SK-N-SH (cell line): ENCODE measurements at regions not wholly inside any gene's neighbourhood (a gene's known extent, or its start where the extent isn't known, plus 50 kb on each side); places are given as distances from the start of the nearest gene placed in this dataset.

ENCODE experiments used
- CTCF ChIA-PET: fragments of 300-600, 350-600 bp; formaldehyde crosslinking; extraction: SDS; loops from one replicate; lab custom pipeline; 2021; lab: Yijun Ruan, JAX
- POLR2A ChIA-PET: fragments of 350-600 bp; sonication (Branson Sonifier 250); formaldehyde crosslinking; extraction: SDS; loops from one replicate; lab custom pipeline; 2020; ENCODE audit warnings: antibody characterized with exemption, inconsistent platforms; lab: Yijun Ruan, JAX
- DNase-seq: peaks from one replicate; pipeline ENCODE4 v3.0.0; 2012
- H2AFZ ChIP-seq: fragments of 200-600 bp; sonication (generic); 2 replicates; pipeline ENCODE4 v1.8.1; 2016; ENCODE audit warnings: antibody characterized with exemption, mild to moderate bottlenecking, low read depth
- H3F3A ChIP-seq: fragments of 200-600 bp; sonication (generic); replicated peaks from 2 replicates; pipeline ENCODE3; 2016; ENCODE audit warnings: antibody characterized with exemption, mild to moderate bottlenecking; ENCODE audit not compliant: insufficient read depth
- H3K27ac ChIP-seq, 2 experiments: fragments of 200-500 bp in 1 of 2; fragments of 200-600 bp in 1 of 2; sonication (Bioruptor generic) in 1 of 2; sonication (generic), shearing (Covaris generic) in 1 of 2; 2 replicates each; pipeline versions ENCODE4 v1.5.1 to v1.6.1; 2014 to 2016; ENCODE audit warnings: low read depth in 2 of 2, inconsistent platforms in 1 of 2, low read length in 1 of 2, mild to moderate bottlenecking in 1 of 2, mixed read lengths in 1 of 2
- H3K27me3 ChIP-seq: fragments of 200-600 bp; sonication (generic), shearing (Covaris generic); 2 replicates; pipeline ENCODE4 v1.6.1; 2016; ENCODE audit warnings: mixed run types; ENCODE audit not compliant: insufficient read depth
- H3K36me3 ChIP-seq, 2 experiments: fragments of 200-500 bp in 1 of 2; fragments of 200-600 bp in 1 of 2; sonication (Bioruptor generic) in 1 of 2; sonication (generic) in 1 of 2; replicated peaks in 1 of 2; 2 replicates each; pipeline versions ENCODE3 to v1.5.1; 2014 to 2016; ENCODE audit warnings: low read length in 1 of 2, mild to moderate bottlenecking in 1 of 2; ENCODE audit not compliant: insufficient read depth in 2 of 2, control insufficient read depth in 1 of 2
- H3K4me1 ChIP-seq, 2 experiments: fragments of 200-500 bp in 1 of 2; fragments of 200-600 bp in 1 of 2; sonication (Bioruptor generic) in 1 of 2; sonication (generic), shearing (Covaris generic) in 1 of 2; 2 replicates each; pipeline versions ENCODE4 v1.5.1 to v1.6.1; 2014 to 2016; ENCODE audit warnings: low read depth in 1 of 2, low read length in 1 of 2, mixed run types in 1 of 2; ENCODE audit not compliant: insufficient read depth in 2 of 2, control insufficient read depth in 1 of 2
- H3K4me2 ChIP-seq: fragments of 200-600 bp; sonication (generic), shearing (Covaris generic); 2 replicates; pipeline ENCODE4 v1.6.1; 2017; ENCODE audit warnings: mixed run types
- H3K4me3 ChIP-seq, 2 experiments: fragments of 200-500 bp in 1 of 2; fragments of 200-600 bp in 1 of 2; sonication (Bioruptor generic) in 1 of 2; sonication (generic), shearing (Covaris generic) in 1 of 2; 2 replicates each; pipeline versions ENCODE4 v1.5.1 to v1.8.1; 2014 to 2016; ENCODE audit warnings: low read depth in 2 of 2, inconsistent platforms in 1 of 2, low read length in 1 of 2, mild to moderate bottlenecking in 1 of 2, mixed read lengths in 1 of 2, moderate library complexity in 1 of 2
- H3K79me2 ChIP-seq: fragments of 200-600 bp; sonication (generic); 2 replicates; pipeline ENCODE4 v1.8.1; 2017; ENCODE audit warnings: mild to moderate bottlenecking; ENCODE audit not compliant: insufficient read depth
- H3K9ac ChIP-seq: fragments of 200-600 bp; sonication (generic); 2 replicates; pipeline ENCODE4 v1.6.1; 2017; ENCODE audit warnings: mixed run types
- H3K9me2 ChIP-seq: fragments of 200-600 bp; sonication (generic); 2 replicates; pipeline ENCODE4 v1.6.1; 2017; ENCODE audit warnings: mixed run types
- H3K9me3 ChIP-seq: fragments of 200-600 bp; sonication (generic); 2 replicates; pipeline ENCODE4 v1.6.1; 2017; ENCODE audit warnings: mixed run types, mild to moderate bottlenecking, moderate library complexity
- H4K20me1 ChIP-seq: fragments of 200-600 bp; sonication (generic); 2 replicates; pipeline ENCODE4 v1.6.1; 2017; ENCODE audit warnings: mild to moderate bottlenecking, mixed run types; ENCODE audit not compliant: insufficient read depth
- ELF1 ChIP-seq: IDR thresholded peaks from 2 replicates; pipeline ENCODE4 v1.4.0; 2012
- EZH2phosphoT487 ChIP-seq: fragments of 200-600 bp; sonication (generic); IDR thresholded peaks from 2 replicates; pipeline ENCODE4 v1.6.1; 2017; ENCODE audit warnings: low read depth, mixed run types, mild to moderate bottlenecking, antibody characterized with exemption, moderate library complexity, borderline replicate concordance
- FOXM1 ChIP-seq: IDR thresholded peaks from 2 replicates; pipeline ENCODE4 v1.4.0; 2012; ENCODE audit warnings: low read depth, mild to moderate bottlenecking
- GABPA ChIP-seq: IDR thresholded peaks from 2 replicates; pipeline ENCODE4 v1.4.0; 2012; ENCODE audit warnings: low read depth, mild to moderate bottlenecking
- MAX ChIP-seq: IDR thresholded peaks from 2 replicates; pipeline ENCODE4 v1.4.0; 2012; ENCODE audit warnings: low read depth
- MEF2A ChIP-seq: IDR thresholded peaks from 2 replicates; pipeline ENCODE4 v1.4.0; 2012; ENCODE audit warnings: low read depth, borderline replicate concordance
- MXI1 ChIP-seq: IDR thresholded peaks from 2 replicates; pipeline ENCODE4 v1.6.1; 2012; ENCODE audit warnings: mild to moderate bottlenecking, low read depth, low read length, improper control_type of control experiment
- NRF1 ChIP-seq: IDR thresholded peaks from 2 replicates; pipeline ENCODE4 v1.6.1; 2012; ENCODE audit warnings: low read depth, mild to moderate bottlenecking, low read length
- POLR2AphosphoS5 ChIP-seq: IDR thresholded peaks from 2 replicates; pipeline ENCODE4 v1.6.1; 2012; ENCODE audit warnings: low read depth, low read length
- RAD21 ChIP-seq: IDR thresholded peaks from 2 replicates; pipeline ENCODE4 v1.6.1; 2012; ENCODE audit warnings: mild to moderate bottlenecking, low read length
- RFX5 ChIP-seq: IDR thresholded peaks from 2 replicates; pipeline ENCODE4 v1.6.1; 2012; ENCODE audit warnings: mild to moderate bottlenecking, improper control_type of control experiment, low read length
- SIN3A ChIP-seq: IDR thresholded peaks from 2 replicates; pipeline ENCODE4 v1.6.1; 2012; ENCODE audit warnings: low read depth, mild to moderate bottlenecking, low read length, moderate library complexity, borderline replicate concordance
- SMC3 ChIP-seq: IDR thresholded peaks from 2 replicates; pipeline ENCODE4 v1.6.1; 2012; ENCODE audit warnings: low read depth, low read length, improper control_type of control experiment
- TAF1 ChIP-seq: IDR thresholded peaks from 2 replicates; pipeline ENCODE4 v1.6.1; 2012; ENCODE audit warnings: low read depth, mild to moderate bottlenecking, low read length, moderate library complexity, borderline replicate concordance
- WGBS: methylation state at CpG from one replicate; pipeline ENCODE4 v1.1.6; 2017; ENCODE audit warnings: low lambda C conversion rate; 5-methylcytosine and 5-hydroxymethylcytosine counted together
- TF ChIP-seq, protein P1 (sequence below): fragments of 200-600 bp; sonication (generic); IDR thresholded peaks from 2 replicates; pipeline ENCODE4 v1.6.1; 2017; ENCODE audit warnings: antibody characterized with exemption, mild to moderate bottlenecking, moderate library complexity
- TF ChIP-seq, protein P2 (sequence below): fragments of 150-350 bp; IDR thresholded peaks from 2 replicates; pipeline ENCODE4 v1.6.1; 2017; ENCODE audit warnings: antibody characterized with exemption, low read length, low read depth, borderline replicate concordance
- TF ChIP-seq, protein P3 (sequence below): IDR thresholded peaks from 2 replicates; pipeline ENCODE4 v1.4.0; 2012; ENCODE audit warnings: low read depth, borderline replicate concordance
- TF ChIP-seq, protein P4 (sequence below): IDR thresholded peaks from 2 replicates; pipeline ENCODE4; 2012

GRCh38 chr2:200131307-200131706 lies 175.2 kb upstream of the SPATS2L start:
- POLR2A ChIA-PET, result no interaction called here
- Histone ChIP-seq H3K9me2 (no peaks in the 10 kb centered on the region), H2AFZ (no peak overlapping the region), H3K27me3 (no peaks in the 10 kb centered on the region; the same call in 1 of the 2 replicates), H3K79me2 (no peaks in the 10 kb centered on the region), H3K4me3 (no peak overlapping the region), H3K9me3 (no peaks in the 10 kb centered on the region), H4K20me1 (no peaks in the 10 kb centered on the region), H3K4me1 (no peaks in the 10 kb centered on the region)
- TF ChIP-seq, protein P1, sequence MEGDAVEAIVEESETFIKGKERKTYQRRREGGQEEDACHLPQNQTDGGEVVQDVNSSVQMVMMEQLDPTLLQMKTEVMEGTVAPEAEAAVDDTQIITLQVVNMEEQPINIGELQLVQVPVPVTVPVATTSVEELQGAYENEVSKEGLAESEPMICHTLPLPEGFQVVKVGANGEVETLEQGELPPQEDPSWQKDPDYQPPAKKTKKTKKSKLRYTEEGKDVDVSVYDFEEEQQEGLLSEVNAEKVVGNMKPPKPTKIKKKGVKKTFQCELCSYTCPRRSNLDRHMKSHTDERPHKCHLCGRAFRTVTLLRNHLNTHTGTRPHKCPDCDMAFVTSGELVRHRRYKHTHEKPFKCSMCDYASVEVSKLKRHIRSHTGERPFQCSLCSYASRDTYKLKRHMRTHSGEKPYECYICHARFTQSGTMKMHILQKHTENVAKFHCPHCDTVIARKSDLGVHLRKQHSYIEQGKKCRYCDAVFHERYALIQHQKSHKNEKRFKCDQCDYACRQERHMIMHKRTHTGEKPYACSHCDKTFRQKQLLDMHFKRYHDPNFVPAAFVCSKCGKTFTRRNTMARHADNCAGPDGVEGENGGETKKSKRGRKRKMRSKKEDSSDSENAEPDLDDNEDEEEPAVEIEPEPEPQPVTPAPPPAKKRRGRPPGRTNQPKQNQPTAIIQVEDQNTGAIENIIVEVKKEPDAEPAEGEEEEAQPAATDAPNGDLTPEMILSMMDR, result no peak
- TF ChIP-seq TAF1, result no peak
- no peak for TF ChIP-seq SIN3A
- TF ChIP-seq POLR2AphosphoS5, result no peak
- TF ChIP-seq, protein P2, sequence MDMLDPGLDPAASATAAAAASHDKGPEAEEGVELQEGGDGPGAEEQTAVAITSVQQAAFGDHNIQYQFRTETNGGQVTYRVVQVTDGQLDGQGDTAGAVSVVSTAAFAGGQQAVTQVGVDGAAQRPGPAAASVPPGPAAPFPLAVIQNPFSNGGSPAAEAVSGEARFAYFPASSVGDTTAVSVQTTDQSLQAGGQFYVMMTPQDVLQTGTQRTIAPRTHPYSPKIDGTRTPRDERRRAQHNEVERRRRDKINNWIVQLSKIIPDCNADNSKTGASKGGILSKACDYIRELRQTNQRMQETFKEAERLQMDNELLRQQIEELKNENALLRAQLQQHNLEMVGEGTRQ, result no peak
- no peak for TF ChIP-seq MXI1
- no peak for TF ChIP-seq ELF1
- TF ChIP-seq, protein P3, sequence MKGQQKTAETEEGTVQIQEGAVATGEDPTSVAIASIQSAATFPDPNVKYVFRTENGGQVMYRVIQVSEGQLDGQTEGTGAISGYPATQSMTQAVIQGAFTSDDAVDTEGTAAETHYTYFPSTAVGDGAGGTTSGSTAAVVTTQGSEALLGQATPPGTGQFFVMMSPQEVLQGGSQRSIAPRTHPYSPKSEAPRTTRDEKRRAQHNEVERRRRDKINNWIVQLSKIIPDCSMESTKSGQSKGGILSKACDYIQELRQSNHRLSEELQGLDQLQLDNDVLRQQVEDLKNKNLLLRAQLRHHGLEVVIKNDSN, result no peak
- no peak for TF ChIP-seq SMC3
- TF ChIP-seq FOXM1, result no peak
- no peak for TF ChIP-seq MAX
- no peak for TF ChIP-seq RAD21
- TF ChIP-seq NRF1, result no peak
- TF ChIP-seq, all 33 proteins: peak for 0
- 89% methylated on average over 3 of the region's 3 CpGs for WGBS
- Histone ChIP-seq H3K4me2 (no peak overlapping the region), H3K27ac (no peak overlapping the region), H3K9ac (no peak overlapping the region), H3K36me3 (no peaks in the 10 kb centered on the region), H3F3A (no peaks in the 10 kb centered on the region)
- CTCF ChIA-PET, result interaction anchor here (0.6 kb wide), 1 partner anchor 42 kb away, joined by 3 read pairs; no protein-coding TSS in a partner anchor
- DNase-seq, result no peak

- no peaks in the 10 kb centered on the region; the same call in 1 of the 2 replicates for H3K27me3 ChIP-seq
- no peaks in the 10 kb centered on the region for H3K79me2 ChIP-seq
- no peak overlapping the region for H3K4me2 ChIP-seq
- no peak for DNase-seq
- H3K9me3 ChIP-seq, result no peaks in the 10 kb centered on the region
- no peak overlapping the region for H3K9ac ChIP-seq
- ChIA-PET CTCF (no interaction called here), POLR2A (no interaction called here)
- no peak overlapping the region for H3K4me3 ChIP-seq
- H2AFZ ChIP-seq, result no peak overlapping the region
- TF ChIP-seq, protein P4, sequence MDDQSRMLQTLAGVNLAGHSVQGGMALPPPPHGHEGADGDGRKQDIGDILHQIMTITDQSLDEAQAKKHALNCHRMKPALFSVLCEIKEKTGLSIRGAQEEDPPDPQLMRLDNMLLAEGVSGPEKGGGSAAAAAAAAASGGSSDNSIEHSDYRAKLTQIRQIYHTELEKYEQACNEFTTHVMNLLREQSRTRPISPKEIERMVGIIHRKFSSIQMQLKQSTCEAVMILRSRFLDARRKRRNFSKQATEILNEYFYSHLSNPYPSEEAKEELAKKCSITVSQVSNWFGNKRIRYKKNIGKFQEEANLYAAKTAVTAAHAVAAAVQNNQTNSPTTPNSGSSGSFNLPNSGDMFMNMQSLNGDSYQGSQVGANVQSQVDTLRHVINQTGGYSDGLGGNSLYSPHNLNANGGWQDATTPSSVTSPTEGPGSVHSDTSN, result no peak
- no peak for TF ChIP-seq RFX5
- no peak for TF ChIP-seq SMC3
- TF ChIP-seq GABPA, result no peak
- no peak for TF ChIP-seq EZH2phosphoT487
- TF ChIP-seq NRF1, result no peak
- no peak for TF ChIP-seq MEF2A
- H3K36me3 ChIP-seq, result no peaks in the 10 kb centered on the region
- WGBS, result 50% methylated on average over 3 of the region's 3 CpGs
- H3K27ac ChIP-seq, result no peak overlapping the region
- H3K9me2 ChIP-seq, result no peaks in the 10 kb centered on the region
- no peaks in the 10 kb centered on the region; a peak in 1 of 4 replicates for H3K4me1 ChIP-seq
- H3F3A ChIP-seq, result peaks cover 3% of the 10 kb centered on the region
- no peaks in the 10 kb centered on the region for H4K20me1 ChIP-seq
These were observed 171.4 kb upstream of the SPATS2L start for GRCh38 chr2:200135082-200135481.
